ENCODE measurements at regions not wholly inside any gene's neighbourhood (a gene's known extent, or its start where the extent isn't known, plus 50 kb on each side); places are given as distances from the start of the nearest gene placed in this dataset.

DNA sequence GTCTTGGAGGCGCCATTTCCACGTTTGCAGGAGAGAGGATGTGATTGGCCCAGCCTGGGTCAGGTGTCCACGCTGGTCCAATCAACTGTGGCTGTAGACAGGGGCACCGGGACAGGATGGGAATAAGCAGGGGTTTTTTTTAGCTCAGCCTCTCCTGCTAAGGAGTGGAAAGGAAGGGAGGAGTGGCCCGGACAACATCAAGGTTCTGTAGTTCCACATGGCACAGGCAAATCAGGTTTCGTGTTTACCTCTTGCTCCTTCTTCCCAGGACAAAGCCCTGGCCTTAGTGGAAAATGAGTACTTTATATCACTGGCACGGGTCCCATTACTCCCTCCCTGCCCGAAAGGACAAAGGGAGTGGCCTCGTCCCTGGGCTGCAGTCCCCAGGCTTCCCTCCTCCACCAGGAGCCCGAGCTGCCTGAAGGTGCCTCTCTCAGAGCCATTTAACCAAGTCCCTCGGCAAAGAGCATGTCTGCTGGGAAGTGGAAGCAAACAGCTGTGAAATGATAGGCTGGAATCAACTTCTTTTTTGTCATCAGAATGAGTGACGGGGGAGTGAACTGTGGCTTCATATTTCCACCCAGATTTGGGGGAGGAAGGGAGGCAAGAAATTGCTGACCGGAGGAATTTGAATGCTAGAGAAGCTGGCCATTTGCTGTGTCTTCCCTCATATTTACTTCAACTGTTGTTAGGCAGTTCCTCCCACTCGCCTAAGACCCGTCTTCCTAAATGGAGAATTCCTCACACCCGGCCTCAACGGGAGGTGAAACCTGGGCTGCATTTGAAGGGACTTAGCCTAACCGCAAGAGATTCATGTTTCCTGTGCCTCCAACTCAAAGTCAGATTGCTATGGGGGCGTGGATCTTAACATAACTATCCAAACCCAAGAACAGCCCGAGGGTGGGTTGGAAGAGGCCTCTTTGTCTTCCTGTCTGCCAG lies 84.9 kb upstream of the SLC44A3 start:
- peak; percentile 58 for DNase-seq (ENCODE audit: low spot score)

DNA sequence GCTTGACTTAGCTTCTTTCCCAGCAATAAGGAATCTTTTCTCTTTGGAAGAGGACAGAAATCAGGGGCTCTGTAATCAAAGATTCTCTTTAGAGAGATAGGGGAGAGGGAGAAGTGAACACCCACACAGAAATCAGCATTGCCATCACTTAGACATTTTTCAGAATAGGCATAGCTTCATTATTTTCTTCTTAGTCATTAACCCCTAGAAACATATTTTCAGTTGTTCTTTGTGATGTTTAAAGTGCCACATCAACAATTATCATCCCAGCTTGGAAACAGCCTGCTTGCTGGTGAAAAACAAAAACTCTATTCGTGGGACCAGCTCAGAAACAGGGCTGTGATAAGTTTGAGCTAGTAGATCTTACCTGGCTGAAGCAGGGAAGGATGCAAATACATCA lies 88.3 kb upstream of the SLC44A3 start:
- DNase-seq (ENCODE audit: low spot score), result no peak

DNA sequence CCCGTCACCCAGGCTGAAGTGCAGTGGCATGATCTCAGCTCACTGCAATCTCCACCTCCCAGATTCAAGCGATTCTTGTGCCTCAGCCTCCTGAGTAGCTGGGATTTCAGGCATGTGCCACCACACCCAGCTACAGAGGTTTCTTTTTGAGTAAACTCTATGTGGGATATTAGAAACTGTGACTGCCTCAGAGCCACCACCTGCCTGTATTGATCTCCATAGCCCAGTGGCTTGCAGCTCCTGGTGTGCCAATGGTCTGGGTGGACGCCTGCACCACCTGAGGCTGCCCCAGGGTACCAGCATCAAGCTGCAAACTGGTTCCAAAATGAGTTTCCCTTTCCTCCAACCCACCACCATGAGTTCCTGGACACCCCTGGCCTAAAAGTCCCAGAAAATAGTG lies 89.7 kb upstream of the SLC44A3 start:
- no peak for DNase-seq (ENCODE audit: low spot score)

DNA sequence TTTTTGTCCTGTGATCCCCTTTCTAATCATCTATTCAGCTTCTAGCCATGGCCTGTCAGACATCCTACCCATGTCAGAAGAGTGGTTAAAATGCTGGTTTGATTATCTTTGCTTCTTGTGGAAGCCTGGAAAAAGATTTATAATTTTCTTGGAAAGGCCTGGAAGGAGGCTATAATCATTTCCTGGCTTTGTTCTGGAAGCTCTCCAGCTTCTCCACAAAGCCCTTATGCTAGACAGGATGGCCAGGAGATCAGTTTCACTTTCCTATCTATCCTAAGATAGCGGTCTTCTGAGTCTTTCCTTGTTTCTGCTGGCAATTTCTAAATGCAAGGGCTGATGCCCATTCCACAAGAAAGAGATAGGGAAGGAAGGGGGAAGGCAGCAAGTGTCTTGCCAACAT lies 90.9 kb upstream of the SLC44A3 start:
- no peak for DNase-seq (ENCODE audit: low spot score)

DNA sequence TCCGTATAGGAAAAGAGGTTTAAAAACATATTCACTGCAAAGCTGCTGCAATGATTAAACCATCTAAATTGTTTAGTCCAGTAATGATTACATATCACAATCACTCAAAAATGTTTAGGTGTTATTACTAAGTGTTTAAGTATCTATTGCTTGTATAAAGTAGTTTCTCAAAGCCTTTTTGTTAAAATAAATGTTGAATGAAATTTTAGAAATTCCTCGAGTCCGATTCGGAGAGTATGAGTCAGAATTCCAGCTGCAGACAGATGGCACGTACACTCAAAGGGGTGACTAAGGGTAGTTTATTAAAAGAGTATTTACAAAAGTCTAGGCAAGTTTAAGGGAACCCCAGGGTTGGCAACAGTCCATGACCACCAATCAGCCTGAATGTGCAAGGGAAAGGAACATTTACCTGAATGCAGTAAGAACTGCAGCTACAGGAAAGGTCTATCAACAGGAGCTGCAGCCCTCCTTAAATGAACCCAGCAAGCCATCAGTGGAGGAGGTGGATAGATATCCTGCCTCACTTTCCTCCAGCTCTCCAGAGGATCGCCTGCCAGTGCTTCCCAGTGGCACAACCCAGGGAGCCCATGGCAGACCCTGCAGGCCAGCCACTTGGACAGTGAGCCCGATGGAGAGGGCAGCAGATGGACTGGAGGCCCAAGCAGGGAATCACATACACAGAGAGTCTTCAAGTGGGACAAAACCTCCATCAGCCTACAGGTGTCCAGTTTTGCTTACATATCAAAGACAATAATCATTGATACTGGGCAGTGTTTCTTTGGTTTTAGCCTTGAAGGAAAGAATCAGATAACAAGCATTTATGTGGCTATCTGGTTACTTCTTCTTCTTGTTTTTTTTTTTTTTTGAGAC lies 92.1 kb upstream of the SLC44A3 start:
- DNase-seq (ENCODE audit: low spot score), result no peak

DNA sequence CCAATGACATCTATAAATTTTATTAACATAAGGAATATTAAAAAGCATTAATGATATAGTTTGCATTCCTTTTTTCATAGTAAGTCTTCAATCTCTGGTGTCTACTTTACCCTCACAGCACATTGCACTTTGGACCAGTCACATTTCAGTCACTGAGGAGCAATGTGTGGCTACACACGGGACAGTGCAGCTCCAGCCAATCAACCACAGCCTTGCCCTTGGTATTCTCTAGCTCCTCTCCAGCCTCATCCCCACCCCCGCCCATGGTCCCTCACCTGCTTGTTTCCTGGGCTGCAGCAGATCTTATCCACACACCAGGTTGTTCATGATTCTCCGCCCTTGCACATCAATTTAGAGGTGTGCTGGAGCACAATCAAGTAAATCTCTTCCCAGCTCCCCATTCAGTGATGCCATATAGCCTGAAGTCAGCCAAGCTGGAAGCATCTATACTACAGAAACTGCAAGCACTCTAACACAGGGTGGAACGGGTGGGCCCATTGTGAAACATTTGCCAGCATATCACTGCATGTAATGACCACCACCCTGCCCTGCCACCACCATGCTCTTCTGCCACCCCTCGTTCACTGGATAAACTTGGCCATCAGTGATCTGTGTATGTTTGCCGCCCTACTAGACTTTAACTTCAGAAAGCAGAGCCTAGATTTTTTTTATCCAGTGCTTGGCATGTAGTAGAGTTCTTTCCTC lies 93.0 kb upstream of the SLC44A3 start:
- no peak for DNase-seq (ENCODE audit: low spot score)

DNA sequence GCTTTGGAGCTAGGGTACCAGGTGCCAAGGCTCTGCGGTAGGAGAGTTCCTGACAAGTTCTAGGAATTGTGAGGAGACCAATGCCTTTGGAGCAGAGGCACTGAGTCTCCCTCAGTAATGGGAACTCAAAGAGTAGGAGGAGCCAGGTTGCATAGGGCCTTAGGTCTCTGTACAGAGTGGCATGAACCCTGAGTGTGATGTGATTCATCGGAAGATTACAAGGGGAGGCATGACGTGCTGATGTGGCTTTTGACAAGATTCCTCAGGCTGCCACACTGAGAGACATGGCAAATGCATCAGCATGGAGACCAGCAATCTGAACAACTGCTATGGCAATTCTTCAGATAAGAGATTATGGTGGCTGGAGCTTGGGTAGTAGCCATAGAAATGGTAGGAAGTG lies 94.6 kb upstream of the SLC44A3 start:
- no peak for DNase-seq (ENCODE audit: low spot score)

DNA sequence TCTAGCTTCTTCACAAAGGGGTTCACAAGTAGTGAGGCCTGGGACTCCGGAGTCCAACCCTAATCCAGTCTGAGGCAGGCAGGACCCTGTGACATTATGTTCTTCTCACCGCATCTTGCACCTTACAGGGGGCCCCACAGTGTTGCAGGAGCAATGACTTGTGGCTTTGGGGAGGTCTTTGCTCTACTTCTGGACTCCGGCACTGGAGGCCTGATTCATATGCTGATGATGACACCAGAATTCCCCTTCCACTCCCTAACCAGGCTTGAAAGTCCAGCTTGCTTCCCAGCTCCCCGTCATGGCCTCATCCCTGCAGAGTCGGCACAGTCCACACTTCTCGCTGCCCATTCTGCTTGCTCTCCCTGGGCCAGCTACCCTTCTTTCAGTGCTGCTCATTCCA lies 96.3 kb upstream of the SLC44A3 start:
- no peak for DNase-seq (ENCODE audit: low spot score)

DNA sequence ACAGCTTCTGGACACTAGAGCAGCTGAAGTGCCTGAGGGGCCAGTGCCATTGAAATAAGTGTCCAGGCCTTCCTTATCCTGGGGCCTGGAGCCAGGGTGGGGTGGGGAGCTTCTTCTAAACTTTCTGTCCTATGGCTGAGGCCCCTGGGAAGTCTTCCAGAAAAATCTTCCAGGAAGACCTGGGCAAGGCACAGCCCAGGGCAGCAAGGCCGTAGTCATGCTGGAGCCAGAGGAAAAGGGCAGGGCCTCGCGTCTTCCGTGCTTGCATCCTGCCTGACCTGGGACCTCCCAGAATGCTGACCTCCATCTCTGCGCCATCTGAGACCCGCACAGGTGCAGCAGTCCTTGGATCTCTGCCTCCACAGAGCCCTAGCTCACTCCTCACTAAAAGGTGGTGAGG lies 96.7 kb upstream of the SLC44A3 start:
- DNase-seq (ENCODE audit: low spot score), result no peak

DNA sequence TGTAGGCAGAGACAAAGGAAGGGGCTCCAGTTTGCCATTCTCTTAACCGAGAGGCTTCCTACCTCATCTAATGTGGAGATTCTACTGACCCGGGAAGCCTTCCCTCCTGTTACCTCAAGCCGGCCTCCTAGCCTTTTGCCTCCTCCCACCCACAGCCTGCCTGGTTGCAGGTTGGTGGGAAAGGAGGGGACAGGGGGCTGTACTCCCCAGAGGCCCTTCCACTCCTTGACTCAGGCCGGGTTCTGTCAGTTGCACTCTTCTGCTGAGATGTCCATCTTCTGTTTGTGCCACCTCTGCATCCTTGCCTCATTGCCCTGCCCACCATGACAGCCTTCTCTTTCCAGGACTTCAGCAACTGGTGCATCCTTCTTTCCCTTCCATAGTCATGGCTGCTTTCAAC lies 98.0 kb upstream of the SLC44A3 start:
- no peak for DNase-seq (ENCODE audit: low spot score)

DNA sequence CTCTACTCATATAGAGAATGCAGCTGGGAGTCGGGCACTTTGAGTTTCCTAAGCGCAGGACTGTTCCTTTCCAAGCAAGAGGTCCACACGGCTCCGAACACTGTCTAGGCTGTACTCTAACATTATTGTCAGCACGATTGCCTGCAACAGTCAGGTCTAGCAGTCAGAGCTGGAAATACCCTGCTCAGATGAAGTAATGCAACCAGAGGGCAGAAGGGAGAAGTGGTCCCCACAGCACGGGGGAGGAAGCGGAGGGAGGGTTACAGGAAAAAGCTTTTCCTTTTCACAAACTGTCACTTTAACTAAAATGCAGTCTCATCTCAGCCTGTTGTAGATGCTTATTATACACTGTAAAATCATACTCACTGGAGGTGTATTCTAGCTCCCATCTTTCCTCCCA lies 98.9 kb upstream of the SLC44A3 start:
- DNase-seq (ENCODE audit: low spot score), result no peak

DNA sequence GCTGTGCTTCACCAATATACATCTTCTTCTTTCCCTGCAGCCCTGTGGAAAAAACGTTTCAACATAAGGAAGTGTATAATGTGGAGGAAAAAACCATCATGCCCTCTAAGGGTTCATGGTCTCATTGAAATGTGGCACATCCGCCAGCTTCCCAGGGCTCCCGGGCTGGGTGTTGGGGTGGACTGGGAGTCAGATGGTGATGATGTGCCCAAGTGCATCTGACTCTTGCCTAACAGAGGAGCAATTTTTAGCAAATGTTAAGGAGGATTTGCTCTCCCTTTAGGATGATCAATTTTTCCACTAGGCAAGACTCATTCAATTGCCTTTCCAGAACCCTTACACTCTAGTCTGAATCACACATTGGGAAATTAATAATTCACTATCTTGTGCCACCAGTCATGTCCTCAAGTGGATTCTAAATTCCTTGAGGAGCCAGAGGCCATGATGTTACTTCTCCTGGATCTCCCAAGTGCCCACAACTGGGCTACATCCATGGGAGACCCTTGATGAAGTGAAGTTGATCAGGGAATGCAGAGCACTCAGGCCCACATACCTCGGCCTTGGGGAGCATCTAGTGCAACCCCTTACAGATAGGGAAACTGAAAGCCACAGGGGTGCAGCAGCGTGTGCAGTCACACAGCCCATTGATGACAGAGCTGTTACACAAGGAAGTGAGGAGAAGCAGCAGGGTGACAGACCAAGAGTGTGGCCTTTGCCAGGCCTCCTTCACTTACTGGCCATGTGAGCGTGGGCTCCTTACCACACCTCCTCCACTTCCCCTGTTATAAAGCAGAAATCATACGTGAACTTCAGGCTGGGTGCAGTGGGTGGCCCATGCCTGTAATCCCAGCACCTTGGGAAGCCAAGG lies 100.0 kb upstream of the SLC44A3 start:
- DNase-seq (ENCODE audit: low spot score), result no peak

DNA sequence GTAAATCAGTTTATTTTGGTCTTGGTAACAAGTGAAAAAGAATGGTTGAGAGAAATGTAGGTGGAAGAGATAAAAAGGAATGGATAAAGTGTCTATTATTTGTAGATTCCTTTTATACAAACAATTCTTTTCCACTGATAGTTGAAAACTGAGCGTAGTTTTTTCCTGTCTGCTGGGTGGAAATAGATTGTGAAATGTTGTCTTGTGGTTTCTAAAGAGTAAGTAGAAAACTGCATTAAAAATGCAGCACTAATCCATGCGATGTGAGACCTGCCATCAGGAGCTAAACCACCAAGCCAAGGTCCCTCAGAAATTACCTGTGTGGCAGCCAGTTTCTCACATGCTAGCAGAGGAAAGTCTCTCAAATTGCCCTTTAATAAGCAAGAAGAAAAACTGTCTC lies 103.2 kb upstream of the SLC44A3 start:
- no peak for DNase-seq (ENCODE audit: low spot score)

DNA sequence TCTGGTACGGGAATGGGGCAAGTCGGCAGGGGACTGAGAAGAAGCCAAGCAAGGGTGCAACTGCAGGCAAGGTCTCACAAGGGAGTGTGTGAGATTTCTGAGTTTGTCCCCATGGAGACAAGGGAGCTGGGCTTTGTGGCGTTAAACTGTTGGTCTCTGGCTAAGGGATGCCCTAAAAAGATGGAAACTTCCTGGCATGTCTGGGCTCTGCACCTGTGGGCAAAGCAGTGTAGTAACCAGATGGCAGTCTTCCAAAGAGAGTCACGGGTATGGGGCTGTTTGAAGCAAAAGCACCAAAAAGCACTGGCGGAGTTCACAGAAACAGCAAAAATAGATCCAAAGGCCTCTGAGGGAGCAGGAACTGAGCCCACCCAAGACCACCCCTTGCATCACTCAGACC lies 104.8 kb upstream of the SLC44A3 start:
- DNase-seq (ENCODE audit: low spot score), result no peak

DNA sequence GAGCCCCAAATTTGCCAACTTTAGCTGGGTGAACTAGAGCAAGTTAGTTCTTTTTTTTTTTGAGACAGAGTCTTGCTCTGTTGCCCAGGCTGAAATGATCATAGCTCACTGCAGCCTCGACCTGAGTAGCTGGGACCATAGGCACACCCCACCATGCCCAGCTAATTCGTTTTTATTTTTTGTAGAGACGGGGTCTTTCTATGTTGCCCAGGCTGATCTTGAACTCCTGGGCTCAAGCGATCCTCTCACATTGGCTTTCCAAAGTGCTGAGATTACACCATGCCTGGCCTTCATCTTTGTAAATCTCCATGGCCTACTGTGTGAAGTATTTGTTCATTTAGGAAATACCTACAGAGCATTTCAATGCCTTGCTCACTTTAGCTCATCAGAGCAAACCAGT lies 105.6 kb upstream of the SLC44A3 start:
- DNase-seq (ENCODE audit: low spot score), result no peak

DNA sequence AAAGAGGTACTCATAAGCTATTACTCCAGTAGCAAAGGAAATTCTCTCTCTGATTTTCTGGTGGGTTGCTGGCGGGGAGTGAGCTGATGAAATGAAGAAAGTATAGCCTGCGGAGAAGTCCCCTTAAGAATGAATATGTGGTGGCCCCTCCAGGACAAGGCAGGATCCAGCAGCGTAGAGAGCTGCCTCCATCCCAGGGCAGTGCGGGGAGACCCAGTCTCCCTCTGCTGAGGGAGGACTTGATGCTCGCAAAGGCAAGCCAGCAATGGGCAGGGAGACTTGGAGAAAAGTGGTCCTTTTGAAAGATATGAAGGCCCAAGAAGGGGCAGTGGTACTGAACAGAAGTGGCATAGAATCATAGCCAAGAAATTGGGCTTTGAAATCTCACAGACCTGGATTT lies 106.0 kb upstream of the SLC44A3 start:
- DNase-seq (ENCODE audit: low spot score), result no peak

DNA sequence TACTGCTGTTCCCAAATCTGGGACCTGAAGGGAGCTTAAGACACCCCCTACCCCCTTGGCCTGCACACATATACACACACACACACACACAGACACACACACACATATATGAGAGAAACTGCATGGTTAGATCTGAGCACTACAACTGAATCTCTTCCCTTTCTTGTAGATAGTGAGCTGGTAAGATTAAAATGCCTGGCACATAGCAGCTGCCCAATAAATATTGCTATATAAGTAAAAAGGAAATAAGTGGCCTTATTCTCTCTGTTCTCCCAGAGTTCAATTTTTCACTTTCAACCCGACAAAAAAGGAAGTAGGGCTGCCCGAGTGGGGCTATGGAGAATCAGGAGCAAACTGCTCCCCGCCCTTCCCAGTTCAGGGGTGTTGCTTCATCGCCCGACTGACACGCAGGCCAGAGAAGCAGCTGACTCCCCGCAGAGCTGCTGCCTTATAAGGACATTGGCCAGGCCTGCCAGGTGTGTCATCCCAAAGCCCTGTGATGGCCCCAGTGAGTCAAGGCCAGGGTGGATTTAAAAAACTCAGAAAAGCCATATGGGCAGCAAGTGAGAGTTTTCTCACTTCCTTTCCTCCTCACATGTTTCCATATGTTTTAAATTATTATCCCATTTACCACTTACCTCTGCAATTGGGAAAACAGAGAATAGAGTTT lies 106.5 kb upstream of the SLC44A3 start:
- DNase-seq (ENCODE audit: low spot score), result peak; percentile 83

DNA sequence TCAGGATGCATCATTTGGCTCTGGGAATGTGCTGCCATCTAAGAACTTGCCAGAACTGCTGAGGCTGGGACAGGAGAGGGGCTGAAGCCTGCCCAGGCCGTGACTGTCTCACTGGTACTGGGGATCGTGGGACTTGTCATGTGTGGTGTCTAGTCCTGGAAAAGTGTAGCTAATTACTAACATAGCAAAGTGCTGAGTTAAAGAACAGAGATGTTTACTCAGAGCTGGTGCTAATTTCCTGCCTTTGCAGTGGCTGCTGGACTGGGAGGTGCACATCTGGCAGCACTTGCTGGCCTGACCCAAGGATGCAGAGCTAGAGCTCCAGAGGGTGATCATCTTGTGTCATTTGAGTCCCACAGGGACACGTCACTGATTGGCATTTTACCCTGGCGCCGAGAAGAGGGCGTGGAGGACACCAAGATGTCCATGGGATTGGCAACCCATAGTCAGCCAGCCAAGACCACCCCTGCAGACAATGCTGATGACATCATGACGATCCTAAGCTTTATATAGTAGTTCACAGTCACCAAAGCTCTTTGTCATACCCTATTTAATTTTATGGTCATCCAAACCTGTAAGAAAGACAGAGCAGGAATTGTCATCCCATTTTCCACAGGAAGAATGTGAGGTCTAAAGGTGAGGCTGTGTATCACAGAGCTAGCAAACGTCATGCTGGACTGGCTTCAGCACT lies 110.1 kb upstream of the SLC44A3 start:
- DNase-seq (ENCODE audit: low spot score), result no peak

DNA sequence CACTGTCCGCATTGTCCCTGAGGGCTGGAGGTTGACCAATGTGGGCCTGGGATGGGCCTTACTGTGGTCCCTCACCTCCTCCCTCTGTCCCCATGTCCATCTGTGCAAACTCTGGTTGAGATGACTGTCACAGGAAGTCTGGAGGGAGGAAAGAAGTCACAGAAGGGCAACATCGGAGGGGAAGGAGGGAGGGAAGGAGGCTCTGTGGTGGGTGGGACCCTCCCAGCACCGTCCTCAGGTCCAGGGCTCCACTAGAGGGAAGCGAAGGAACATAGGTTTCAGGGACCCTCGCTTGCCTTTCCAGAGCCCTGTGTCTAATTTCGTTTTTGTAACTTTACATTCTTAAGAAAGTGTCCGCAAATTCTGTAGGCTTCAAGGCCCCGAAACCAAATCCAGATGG lies 111.3 kb upstream of the SLC44A3 start:
- no peak for DNase-seq (ENCODE audit: low spot score)

DNA sequence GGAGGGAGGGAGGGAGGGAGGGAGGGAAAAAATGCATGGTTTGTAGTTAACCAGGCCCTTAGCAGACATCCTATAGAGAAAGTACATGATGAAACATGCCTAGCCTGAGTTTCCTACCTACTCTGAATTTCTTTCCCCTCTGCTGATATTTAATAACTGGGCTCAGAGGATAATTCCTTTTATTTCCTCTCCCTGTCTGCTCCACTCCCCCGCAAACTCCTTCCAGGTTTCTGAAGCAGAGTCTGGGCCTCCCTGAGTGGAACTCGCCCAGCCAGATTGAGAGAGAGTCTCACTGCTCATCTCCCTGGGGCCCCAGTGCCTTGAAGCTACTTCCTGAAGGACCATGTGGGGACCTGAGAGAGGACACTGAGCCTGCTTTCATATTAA lies 111.9 kb upstream of the SLC44A3 start:
- no peak for DNase-seq (ENCODE audit: low spot score)

All from iPS-NIHi11 (cell line).